ENCODE measurements at regions not wholly inside any gene's neighbourhood (a gene's known extent, or its start where the extent isn't known, plus 50 kb on each side); places are given as distances from the start of the nearest gene placed in this dataset.

DNA sequence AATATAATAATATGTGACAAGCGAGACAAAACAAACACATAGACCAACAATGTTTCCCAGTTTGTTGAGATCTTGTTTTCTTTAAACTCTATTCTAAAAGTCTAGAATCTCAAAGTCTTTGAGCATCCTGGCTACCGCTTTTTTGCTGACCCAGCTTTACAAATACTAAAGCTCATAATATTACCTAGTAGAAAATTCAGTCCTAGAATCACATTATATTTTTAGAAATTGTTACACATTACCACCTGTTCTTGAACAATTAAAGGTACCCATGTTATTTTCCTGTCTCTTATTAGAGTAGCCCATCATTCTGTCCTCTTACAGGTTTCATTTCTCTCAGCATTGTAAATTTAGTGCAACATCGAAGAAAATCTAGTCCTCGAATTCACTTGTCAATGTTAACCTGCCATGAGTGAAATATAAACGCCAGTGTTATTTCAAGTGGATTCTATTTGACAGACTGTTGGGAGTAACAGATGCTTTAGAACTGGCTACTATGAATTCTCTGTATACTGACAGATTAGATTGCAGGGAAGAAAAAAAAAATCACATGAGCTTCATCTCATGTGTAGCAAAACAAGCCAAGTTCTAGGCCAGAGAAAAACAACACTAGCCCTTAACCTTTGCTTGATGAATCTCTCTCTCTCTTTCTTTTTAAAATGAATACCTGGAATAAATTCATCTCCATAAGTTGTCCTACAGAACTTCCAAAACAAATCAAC is 851.2 kb upstream of the ADAMTS5 start:
- no peaks in the 10 kb centered on the region for H3K9me1 ChIP-seq (replicated peaks; ENCODE audit: control insufficient read depth, extremely low read depth, insufficient read depth, low read length)
- ChIA-PET POLR2A (no interaction called here), CTCF (interaction anchor here (1.9 kb wide), 1 partner anchor 14 kb away, joined by 7 read pairs; no protein-coding TSS in a partner anchor)
- no peak overlapping the region for H3K9ac ChIP-seq (replicated peaks; ENCODE audit: extremely low read depth, insufficient read depth, low read length)
- no peak for DNase-seq (ENCODE audit: low read depth, low spot score)
- no peak overlapping the region for H2AFZ ChIP-seq (ENCODE audit: low read depth, low read length)
- H3K9me3 ChIP-seq (replicated peaks; ENCODE audit: control insufficient read depth, insufficient read depth, low read length), result no peaks in the 10 kb centered on the region
- H3K36me3 ChIP-seq (ENCODE audit: control insufficient read depth in 2 of 2, extremely low read depth in 1 of 2, insufficient read depth in 2 of 2, low read length in 2 of 2), result no peaks in the 10 kb centered on the region
- FAIRE-seq, result no peak
- H3K4me2 ChIP-seq (ENCODE audit: insufficient read depth, low read length), result no peak overlapping the region
- H4K20me1 ChIP-seq (replicated peaks; ENCODE audit: control insufficient read depth, extremely low read depth, insufficient read depth, low read length), result no peaks in the 10 kb centered on the region
- no peaks in the 10 kb centered on the region for H3K27me3 ChIP-seq (ENCODE audit: control insufficient read depth in 2 of 2, insufficient read depth in 2 of 2, low read length in 2 of 2)
- H3K4me3 ChIP-seq (replicated peaks in 1 of 3; ENCODE audit: insufficient read depth in 1 of 3, low read depth in 1 of 3, low read length in 3 of 3), result no peak overlapping the region
- H3K27ac ChIP-seq (ENCODE audit: insufficient read depth, low read depth, low read length), result no peak overlapping the region
- no TSS peak for BruUV-seq (replicated peaks)
- TF ChIP-seq, protein P1, sequence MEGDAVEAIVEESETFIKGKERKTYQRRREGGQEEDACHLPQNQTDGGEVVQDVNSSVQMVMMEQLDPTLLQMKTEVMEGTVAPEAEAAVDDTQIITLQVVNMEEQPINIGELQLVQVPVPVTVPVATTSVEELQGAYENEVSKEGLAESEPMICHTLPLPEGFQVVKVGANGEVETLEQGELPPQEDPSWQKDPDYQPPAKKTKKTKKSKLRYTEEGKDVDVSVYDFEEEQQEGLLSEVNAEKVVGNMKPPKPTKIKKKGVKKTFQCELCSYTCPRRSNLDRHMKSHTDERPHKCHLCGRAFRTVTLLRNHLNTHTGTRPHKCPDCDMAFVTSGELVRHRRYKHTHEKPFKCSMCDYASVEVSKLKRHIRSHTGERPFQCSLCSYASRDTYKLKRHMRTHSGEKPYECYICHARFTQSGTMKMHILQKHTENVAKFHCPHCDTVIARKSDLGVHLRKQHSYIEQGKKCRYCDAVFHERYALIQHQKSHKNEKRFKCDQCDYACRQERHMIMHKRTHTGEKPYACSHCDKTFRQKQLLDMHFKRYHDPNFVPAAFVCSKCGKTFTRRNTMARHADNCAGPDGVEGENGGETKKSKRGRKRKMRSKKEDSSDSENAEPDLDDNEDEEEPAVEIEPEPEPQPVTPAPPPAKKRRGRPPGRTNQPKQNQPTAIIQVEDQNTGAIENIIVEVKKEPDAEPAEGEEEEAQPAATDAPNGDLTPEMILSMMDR (IDR thresholded peaks at IDR 0.05; ENCODE audit: extremely low read depth in 1 of 2, insufficient read depth in 1 of 2, low read depth in 1 of 2, low read length in 2 of 2), result no peak
- no peak for TF ChIP-seq POLR2AphosphoS5 (IDR thresholded peaks at IDR 0.05; ENCODE audit: insufficient read depth, low read depth, low read length)
- no peaks in the 10 kb centered on the region for H3K4me1 ChIP-seq (ENCODE audit: control insufficient read depth, extremely low read depth, insufficient read depth, low read length)
- dilution Hi-C loops (cut with MboI; ENCODE audit: extremely low pct_ligation_motif_present, low sequenced_read_pairs) (no loop called here), intact Hi-C loops (cut with micrococcal nuclease) (no loop called here)
- H3K79me2 ChIP-seq (ENCODE audit: control insufficient read depth, insufficient read depth, low read length), result no peaks in the 10 kb centered on the region

DNA sequence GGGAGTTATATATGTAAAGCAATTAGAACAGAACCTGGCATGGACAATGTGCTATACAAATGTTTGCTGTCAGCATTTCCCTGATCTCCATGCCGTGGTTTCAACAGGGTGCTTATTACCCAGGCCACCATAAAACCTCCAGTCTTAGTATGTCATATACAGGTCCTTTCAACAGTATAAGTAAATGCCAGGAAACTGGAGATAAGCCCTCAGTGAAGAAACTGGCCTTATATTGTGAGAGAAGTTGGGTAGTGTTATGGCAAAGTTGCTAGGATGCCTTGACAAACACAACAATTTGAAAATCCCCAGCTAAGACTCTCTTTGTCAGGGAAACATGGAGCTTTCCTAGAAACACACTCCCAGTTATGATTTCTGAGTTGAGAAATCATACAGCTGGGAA is 850.2 kb upstream of the ADAMTS5 start:
- no peaks in the 10 kb centered on the region for H4K20me1 ChIP-seq (replicated peaks; ENCODE audit: control insufficient read depth, extremely low read depth, insufficient read depth, low read length)
- dilution Hi-C loops (cut with MboI; ENCODE audit: extremely low pct_ligation_motif_present, low sequenced_read_pairs) (no loop called here), intact Hi-C loops (cut with micrococcal nuclease) (no loop called here)
- H3K4me2 ChIP-seq (ENCODE audit: insufficient read depth, low read length), result no peak overlapping the region
- DNase-seq (ENCODE audit: low read depth, low spot score) (no peak), FAIRE-seq (no peak)
- no peaks in the 10 kb centered on the region for H3K4me1 ChIP-seq (ENCODE audit: control insufficient read depth, extremely low read depth, insufficient read depth, low read length)
- H3K79me2 ChIP-seq (ENCODE audit: control insufficient read depth, insufficient read depth, low read length), result no peaks in the 10 kb centered on the region
- no peak overlapping the region for H3K9ac ChIP-seq (replicated peaks; ENCODE audit: extremely low read depth, insufficient read depth, low read length)
- no peak for TF ChIP-seq MYC (IDR thresholded peaks at IDR 0.05; ENCODE audit: low read depth, low read length)
- TF ChIP-seq, protein P2, sequence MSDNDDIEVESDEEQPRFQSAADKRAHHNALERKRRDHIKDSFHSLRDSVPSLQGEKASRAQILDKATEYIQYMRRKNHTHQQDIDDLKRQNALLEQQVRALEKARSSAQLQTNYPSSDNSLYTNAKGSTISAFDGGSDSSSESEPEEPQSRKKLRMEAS (IDR thresholded peaks at IDR 0.05; ENCODE audit: insufficient read depth, insufficient read length), result no peak
- TF ChIP-seq, protein P1 (IDR thresholded peaks at IDR 0.05; ENCODE audit: extremely low read depth in 1 of 2, insufficient read depth in 1 of 2, low read depth in 1 of 2, low read length in 2 of 2), result no peak
- TF ChIP-seq POLR2A (IDR thresholded peaks at IDR 0.05; ENCODE audit: low read depth, low read length), result no peak
- no peak for TF ChIP-seq JUN (IDR thresholded peaks at IDR 0.05; ENCODE audit: borderline replicate concordance, insufficient read depth, insufficient read length, low read depth)
- no peak for TF ChIP-seq EZH2 (IDR thresholded peaks at IDR 0.05; ENCODE audit: borderline replicate concordance, low read depth, low read length, severe bottlenecking)
- no peak for TF ChIP-seq GATA2 (IDR thresholded peaks at IDR 0.05; ENCODE audit: insufficient read depth, insufficient read length, low read depth, low read length)
- TF ChIP-seq POLR2AphosphoS5 (IDR thresholded peaks at IDR 0.05; ENCODE audit: insufficient read depth, low read depth, low read length), result no peak
- no peak for TF ChIP-seq FOS (IDR thresholded peaks at IDR 0.05; ENCODE audit: borderline replicate concordance, insufficient read depth, low read length)
- no peaks in the 10 kb centered on the region for H3K9me3 ChIP-seq (replicated peaks; ENCODE audit: control insufficient read depth, insufficient read depth, low read length)
- CTCF ChIA-PET, result interaction anchor here (1.9 kb wide), 1 partner anchor 13 kb away, joined by 7 read pairs; no protein-coding TSS in a partner anchor
- H2AFZ ChIP-seq (ENCODE audit: low read depth, low read length), result no peak overlapping the region
- no peak overlapping the region for H3K27ac ChIP-seq (ENCODE audit: insufficient read depth, low read depth, low read length)
- no TSS peak for BruUV-seq (replicated peaks)
- POLR2A ChIA-PET, result no interaction called here
- no peak overlapping the region for H3K4me3 ChIP-seq (replicated peaks in 1 of 3; ENCODE audit: insufficient read depth in 1 of 3, low read depth in 1 of 3, low read length in 3 of 3)
- no peaks in the 10 kb centered on the region for H3K27me3 ChIP-seq (ENCODE audit: control insufficient read depth in 2 of 2, insufficient read depth in 2 of 2, low read length in 2 of 2)
- H3K9me1 ChIP-seq (replicated peaks; ENCODE audit: control insufficient read depth, extremely low read depth, insufficient read depth, low read length), result no peaks in the 10 kb centered on the region
- H3K36me3 ChIP-seq (ENCODE audit: control insufficient read depth in 2 of 2, extremely low read depth in 1 of 2, insufficient read depth in 2 of 2, low read length in 2 of 2), result no peaks in the 10 kb centered on the region
